ENCODE measurements at regions not wholly inside any gene's neighbourhood (a gene's known extent, or its start where the extent isn't known, plus 50 kb on each side); places are given as distances from the start of the nearest gene placed in this dataset.

DNA sequence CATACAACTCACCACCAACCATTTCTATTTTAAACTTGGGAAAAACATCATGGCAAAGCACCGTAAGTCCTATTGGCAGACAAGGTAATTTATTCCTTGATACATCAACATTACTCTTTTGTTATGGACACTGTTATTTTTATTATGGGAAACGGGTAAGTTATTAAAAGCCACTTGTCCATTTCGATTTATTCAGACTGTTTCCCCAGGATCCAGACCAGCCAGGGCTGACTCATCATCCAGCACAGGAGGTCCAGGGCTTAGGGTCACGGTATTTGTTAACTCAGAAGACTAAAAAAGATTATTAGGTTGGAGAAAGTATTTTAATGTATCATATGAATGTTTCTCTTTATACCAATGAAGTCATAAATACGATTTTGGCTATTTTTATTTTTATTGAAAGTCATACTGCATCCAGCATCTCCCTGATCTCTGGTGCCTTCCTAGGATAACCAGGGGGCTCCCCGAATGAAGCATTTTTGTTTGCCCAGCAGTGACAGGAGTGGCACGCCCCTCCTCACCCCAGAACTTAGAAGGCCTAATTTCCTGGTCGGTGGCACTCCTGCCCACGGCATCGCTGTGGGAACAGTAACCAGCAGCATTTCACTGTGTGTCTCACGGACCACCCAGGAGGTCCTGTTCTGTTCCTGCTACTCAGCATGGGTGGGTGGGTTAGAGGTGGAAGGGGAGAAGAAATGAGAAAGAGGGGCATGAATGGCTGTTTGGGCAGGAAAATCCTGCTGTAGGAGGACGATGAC is 446.1 kb downstream of the EIPR1 start:
- H3F3A ChIP-seq (ENCODE audit: insufficient read depth) = no peaks in the 10 kb centered on the region
- no peaks in the 10 kb centered on the region for H3K79me2 ChIP-seq (ENCODE audit: insufficient read depth, low read length)
- no peaks in the 10 kb centered on the region for H3K9me2 ChIP-seq (replicated peaks; ENCODE audit: insufficient read depth, low read length)
- no peaks in the 10 kb centered on the region for H3K36me3 ChIP-seq (ENCODE audit: low read length)
- H3K9me3 ChIP-seq (ENCODE audit: insufficient read depth, low read length) = no peaks in the 10 kb centered on the region
- H4K20me1 ChIP-seq (ENCODE audit: low read depth, low read length) = no peaks in the 10 kb centered on the region
- H3K27ac ChIP-seq (ENCODE audit: low read depth, low read length) = no peak overlapping the region
- H3K9ac ChIP-seq (ENCODE audit: low read length) = no peak overlapping the region
- no peak overlapping the region for H3K4me2 ChIP-seq (ENCODE audit: low read depth, low read length, poor library complexity, severe bottlenecking)
- H2AFZ ChIP-seq (ENCODE audit: low read depth, low read length, severe bottlenecking) = no peak overlapping the region
- no peak for TF ChIP-seq EZH2phosphoT487 (conservative IDR thresholded peaks at IDR 0.05; ENCODE audit: low read length)
- TF ChIP-seq, protein P1, sequence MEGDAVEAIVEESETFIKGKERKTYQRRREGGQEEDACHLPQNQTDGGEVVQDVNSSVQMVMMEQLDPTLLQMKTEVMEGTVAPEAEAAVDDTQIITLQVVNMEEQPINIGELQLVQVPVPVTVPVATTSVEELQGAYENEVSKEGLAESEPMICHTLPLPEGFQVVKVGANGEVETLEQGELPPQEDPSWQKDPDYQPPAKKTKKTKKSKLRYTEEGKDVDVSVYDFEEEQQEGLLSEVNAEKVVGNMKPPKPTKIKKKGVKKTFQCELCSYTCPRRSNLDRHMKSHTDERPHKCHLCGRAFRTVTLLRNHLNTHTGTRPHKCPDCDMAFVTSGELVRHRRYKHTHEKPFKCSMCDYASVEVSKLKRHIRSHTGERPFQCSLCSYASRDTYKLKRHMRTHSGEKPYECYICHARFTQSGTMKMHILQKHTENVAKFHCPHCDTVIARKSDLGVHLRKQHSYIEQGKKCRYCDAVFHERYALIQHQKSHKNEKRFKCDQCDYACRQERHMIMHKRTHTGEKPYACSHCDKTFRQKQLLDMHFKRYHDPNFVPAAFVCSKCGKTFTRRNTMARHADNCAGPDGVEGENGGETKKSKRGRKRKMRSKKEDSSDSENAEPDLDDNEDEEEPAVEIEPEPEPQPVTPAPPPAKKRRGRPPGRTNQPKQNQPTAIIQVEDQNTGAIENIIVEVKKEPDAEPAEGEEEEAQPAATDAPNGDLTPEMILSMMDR (IDR thresholded peaks at IDR 0.05; ENCODE audit: insufficient read depth, low read length, poor library complexity, severe bottlenecking) = no peak
- H3K4me3 ChIP-seq (ENCODE audit: insufficient read depth, low read length, poor library complexity, severe bottlenecking) = no peak overlapping the region
- H3K27me3 ChIP-seq (ENCODE audit: low read length) = no peaks in the 10 kb centered on the region

DNA sequence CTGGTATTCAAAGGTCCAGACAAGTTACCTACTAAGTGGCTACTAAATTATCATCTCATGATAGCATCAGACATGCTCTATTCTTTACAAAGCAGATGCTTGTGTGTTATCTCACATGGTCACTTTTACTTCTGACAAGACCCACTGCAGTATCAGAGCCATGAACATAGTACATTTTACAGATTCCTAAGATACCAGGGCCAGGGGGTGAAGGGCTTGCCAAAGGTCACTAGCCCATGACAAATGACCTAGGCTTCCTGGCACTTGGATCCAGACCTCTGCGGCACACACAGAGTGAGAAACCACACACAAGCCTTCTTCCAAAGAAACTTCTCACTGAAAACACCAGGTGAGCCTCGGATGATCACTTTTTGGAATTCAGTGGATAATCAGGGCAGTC is 446.8 kb downstream of the EIPR1 start:
- Histone ChIP-seq H3K36me3 (ENCODE audit: low read length) (no peaks in the 10 kb centered on the region), H4K20me1 (ENCODE audit: low read depth, low read length) (no peaks in the 10 kb centered on the region), H3K9ac (ENCODE audit: low read length) (no peak overlapping the region), H3F3A (ENCODE audit: insufficient read depth) (no peaks in the 10 kb centered on the region), H2AFZ (ENCODE audit: low read depth, low read length, severe bottlenecking) (no peak overlapping the region), H3K4me2 (ENCODE audit: low read depth, low read length, poor library complexity, severe bottlenecking) (no peak overlapping the region), H3K9me3 (ENCODE audit: insufficient read depth, low read length) (no peaks in the 10 kb centered on the region), H3K9me2 (replicated peaks; ENCODE audit: insufficient read depth, low read length) (no peaks in the 10 kb centered on the region), H3K79me2 (ENCODE audit: insufficient read depth, low read length) (no peaks in the 10 kb centered on the region), H3K4me3 (ENCODE audit: insufficient read depth, low read length, poor library complexity, severe bottlenecking) (no peak overlapping the region), H3K27ac (ENCODE audit: low read depth, low read length) (no peak overlapping the region), H3K27me3 (ENCODE audit: low read length) (no peaks in the 10 kb centered on the region)
- no peak for TF ChIP-seq EZH2phosphoT487 (conservative IDR thresholded peaks at IDR 0.05; ENCODE audit: low read length)
- TF ChIP-seq, protein P1 (IDR thresholded peaks at IDR 0.05; ENCODE audit: insufficient read depth, low read length, poor library complexity, severe bottlenecking) = no peak

DNA sequence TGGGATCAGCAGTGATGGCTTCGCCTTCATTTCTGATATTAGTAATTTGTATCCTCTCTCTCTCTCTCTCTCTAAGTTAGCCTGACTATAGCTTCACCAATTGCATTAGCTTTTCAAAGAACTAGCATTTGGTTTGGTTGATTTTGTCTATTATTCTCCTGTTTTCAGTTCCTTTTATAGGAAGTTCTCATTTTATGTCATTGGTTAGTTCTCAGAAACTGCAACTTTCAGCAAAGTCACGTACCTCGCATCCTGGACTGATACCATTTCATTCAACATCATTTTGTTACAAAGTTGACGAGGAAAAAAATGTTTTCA is 450.8 kb downstream of the EIPR1 start:
- Histone ChIP-seq H2AFZ (ENCODE audit: low read depth, low read length, severe bottlenecking) (no peak overlapping the region), H3K36me3 (ENCODE audit: low read length) (no peaks in the 10 kb centered on the region), H3K27me3 (ENCODE audit: low read length) (no peaks in the 10 kb centered on the region), H3K9me3 (ENCODE audit: insufficient read depth, low read length) (no peaks in the 10 kb centered on the region), H3K4me2 (ENCODE audit: low read depth, low read length, poor library complexity, severe bottlenecking) (no peak overlapping the region), H3K9me2 (replicated peaks; ENCODE audit: insufficient read depth, low read length) (no peaks in the 10 kb centered on the region), H3K4me3 (ENCODE audit: insufficient read depth, low read length, poor library complexity, severe bottlenecking) (no peak overlapping the region), H3F3A (ENCODE audit: insufficient read depth) (no peaks in the 10 kb centered on the region), H3K9ac (ENCODE audit: low read length) (no peak overlapping the region), H4K20me1 (ENCODE audit: low read depth, low read length) (no peaks in the 10 kb centered on the region), H3K27ac (ENCODE audit: low read depth, low read length) (no peak overlapping the region), H3K79me2 (ENCODE audit: insufficient read depth, low read length) (no peaks in the 10 kb centered on the region)
- no peak for TF ChIP-seq EZH2phosphoT487 (conservative IDR thresholded peaks at IDR 0.05; ENCODE audit: low read length)
- TF ChIP-seq, protein P1 (IDR thresholded peaks at IDR 0.05; ENCODE audit: insufficient read depth, low read length, poor library complexity, severe bottlenecking) = no peak

All from SU-DHL-6 (cell line).